Skin of body (tissue), 1 donor: ENCODE measurements at regions not wholly inside any gene's neighbourhood (a gene's known extent, or its start where the extent isn't known, plus 50 kb on each side); places are given as distances from the start of the nearest gene placed in this dataset.
"Not testable (repeated sequence)": the region's sequence is repeated elsewhere in the genome, so short reads cannot be mapped to it uniquely, and the experiment has no call there.

ENCODE experiments used
- DNase-seq: peaks from one replicate; lab custom pipeline; 2025; lab: John Stamatoyannopoulos, UW

- DNase-seq: no peak
These were observed 631.2 kb upstream of the SYNCRIP start for GRCh38 chr6:86273936-86274335.

- no peak for DNase-seq
These were observed 614.0 kb upstream of the SYNCRIP start for GRCh38 chr6:86256615-86257187.

GRCh38 chr6:86255973-86256372, 613.3 kb upstream of the SYNCRIP start:
- DNase-seq: no peak

DNA sequence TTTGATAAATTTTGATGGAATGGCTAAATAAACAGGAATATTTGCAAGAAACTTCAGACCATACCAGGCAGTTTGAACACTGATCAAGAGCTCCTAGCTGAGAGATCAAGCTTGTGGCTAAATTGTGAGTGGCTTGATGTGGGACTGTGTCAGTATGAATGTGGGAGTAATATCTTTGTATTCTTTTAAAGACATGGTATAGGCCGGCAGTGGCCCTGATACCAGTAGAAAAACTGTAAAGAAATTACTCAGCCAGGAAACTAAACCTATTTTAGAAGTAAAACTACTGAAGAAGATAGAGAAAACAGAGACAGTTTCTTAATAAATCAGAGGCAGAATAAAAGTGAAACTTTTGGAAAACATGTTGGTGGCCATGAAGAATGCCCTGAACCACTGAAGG, 608.4 kb upstream of the SYNCRIP start:
- DNase-seq: no peak

DNA sequence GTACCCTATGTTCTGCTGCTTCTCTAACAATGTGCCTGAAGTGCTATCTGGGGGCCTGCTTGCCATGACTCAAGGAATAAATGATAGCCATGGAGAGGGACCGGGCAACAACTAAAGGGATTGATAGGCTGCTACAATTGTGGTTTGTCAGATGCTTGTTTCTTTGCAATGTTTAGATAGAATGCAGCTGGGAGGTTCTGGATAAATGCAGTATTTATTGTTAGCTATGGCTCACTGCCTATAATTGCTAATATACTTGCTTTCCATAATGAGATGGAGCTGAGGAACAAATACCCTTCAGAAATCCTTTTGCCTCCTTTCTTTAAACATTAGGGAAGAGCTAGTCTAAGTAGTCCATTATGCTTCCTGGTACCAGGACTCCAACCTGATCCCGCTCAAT, 575.2 kb upstream of the SYNCRIP start:
- no peak for DNase-seq

- DNase-seq: no peak
These were observed 572.6 kb upstream of the SYNCRIP start for GRCh38 chr6:86215323-86215722.

- no peak for DNase-seq
These were observed 563.3 kb upstream of the SYNCRIP start for GRCh38 chr6:86205980-86206379.

DNA sequence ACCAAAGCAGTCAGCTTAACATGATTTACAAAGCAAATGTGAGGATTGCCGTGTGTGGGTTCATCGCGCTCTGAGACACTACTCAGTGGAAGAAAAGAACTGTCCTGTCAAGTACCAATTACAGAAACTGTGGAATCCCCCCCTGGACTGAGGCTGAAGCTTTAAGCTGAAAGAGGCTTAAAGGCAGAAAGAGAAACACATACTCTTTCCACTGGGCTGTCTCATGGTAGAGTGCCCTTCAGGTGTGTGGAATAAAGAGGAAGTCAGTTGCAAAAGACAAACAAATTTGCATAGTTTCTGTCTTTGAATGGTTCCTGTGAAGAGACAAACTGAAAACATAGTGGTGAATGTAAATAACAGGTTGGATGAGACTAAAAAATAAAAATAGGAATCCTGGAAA, 560.4 kb upstream of the SYNCRIP start:
- no peak for DNase-seq

DNA sequence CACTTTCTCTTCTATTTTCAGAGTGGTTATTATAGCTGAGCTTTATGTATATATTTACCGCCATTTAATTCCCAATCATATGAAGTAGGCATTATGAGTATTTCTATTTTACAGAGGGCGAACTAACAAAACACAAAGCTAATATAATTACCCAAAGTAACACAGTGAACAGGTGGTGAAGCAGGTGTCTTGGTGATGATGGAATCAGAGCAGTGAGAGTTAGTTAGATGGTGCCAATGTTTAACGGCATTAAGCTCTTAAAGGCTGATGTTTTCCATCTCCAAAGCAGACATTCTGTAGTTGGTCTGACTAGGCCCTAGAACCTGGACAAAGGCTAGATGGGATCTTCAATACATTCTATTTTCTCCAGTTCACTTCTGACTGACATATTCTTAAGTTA, 551.1 kb upstream of the SYNCRIP start:
- DNase-seq: no peak

GRCh38 chr6:86192123-86192522, 549.4 kb upstream of the SYNCRIP start:
- DNase-seq: no peak

- not testable (repeated sequence) for DNase-seq
These were observed 532.5 kb upstream of the SYNCRIP start for GRCh38 chr6:86175149-86175548.

GRCh38 chr6:86154852-86155251, 512.2 kb upstream of the SYNCRIP start:
- DNase-seq: no peak

- DNase-seq: no peak
These were observed 510.8 kb upstream of the SYNCRIP start for GRCh38 chr6:86153521-86153920.

- DNase-seq: no peak
These were observed 509.9 kb upstream of the SYNCRIP start for GRCh38 chr6:86152546-86152945.

DNA sequence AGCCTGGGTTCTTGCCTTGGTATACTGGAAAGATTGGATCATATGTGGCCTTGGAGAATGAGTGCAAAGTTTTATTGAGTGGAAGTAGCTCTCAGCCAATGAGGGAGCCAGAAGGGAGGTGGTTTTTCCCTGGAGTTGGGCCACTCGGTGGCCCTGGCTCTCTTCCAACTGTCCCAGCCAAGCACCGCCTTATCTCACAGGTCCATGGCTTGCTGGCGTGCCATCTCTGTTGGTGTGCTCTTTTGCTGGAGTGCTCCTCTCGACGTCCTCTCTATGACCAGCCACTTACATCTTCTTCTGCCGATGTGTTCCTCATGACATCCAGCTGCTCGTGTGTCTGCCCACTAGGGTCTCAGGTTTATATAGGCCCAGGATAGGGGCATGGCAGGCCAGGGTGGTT, 505.9 kb upstream of the SYNCRIP start:
- no peak for DNase-seq

DNA sequence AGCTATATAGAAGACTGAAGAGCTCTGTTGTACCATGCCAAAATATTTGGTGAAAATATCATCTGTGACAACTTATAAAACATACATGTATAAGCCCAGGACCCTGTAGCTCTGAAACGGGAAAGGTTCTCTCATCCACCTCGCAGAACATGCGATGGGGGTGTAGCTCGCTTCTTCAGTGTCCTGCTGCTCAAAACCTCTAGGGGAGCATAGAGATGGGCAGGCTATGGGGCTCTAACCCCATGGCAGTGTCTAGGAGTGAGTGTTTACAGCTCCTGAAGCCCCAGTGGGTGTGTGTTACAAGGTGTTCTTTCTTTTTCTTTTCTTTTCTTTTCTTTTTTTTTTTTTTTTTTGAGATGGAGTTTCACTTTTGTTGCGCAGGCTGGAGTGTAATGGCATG, 505.2 kb upstream of the SYNCRIP start:
- DNase-seq: no peak

GRCh38 chr6:86147311-86147710, 504.6 kb upstream of the SYNCRIP start:
- no peak for DNase-seq

GRCh38 chr6:86146751-86147150, 504.1 kb upstream of the SYNCRIP start:
- DNase-seq: not testable (repeated sequence)

DNA sequence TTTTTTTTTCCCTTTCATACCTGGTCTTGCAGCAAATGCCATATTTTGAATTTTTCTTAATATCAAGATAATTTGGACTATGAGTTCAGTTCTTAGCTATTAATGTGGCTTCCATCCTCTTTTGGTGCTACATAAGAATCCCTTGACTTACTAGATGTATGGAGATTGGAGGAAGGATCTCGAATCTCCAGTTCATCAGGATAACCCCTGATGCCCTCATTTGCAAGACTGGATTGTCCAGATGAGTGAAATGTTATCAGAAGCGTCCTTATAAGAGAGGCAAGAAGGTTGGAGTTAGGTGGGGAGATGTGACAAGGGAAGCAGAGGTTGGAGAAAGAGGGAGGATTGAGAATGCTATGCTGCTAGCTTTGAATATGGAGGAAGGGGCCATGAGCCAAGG, 499.6 kb upstream of the SYNCRIP start:
- no peak for DNase-seq

DNA sequence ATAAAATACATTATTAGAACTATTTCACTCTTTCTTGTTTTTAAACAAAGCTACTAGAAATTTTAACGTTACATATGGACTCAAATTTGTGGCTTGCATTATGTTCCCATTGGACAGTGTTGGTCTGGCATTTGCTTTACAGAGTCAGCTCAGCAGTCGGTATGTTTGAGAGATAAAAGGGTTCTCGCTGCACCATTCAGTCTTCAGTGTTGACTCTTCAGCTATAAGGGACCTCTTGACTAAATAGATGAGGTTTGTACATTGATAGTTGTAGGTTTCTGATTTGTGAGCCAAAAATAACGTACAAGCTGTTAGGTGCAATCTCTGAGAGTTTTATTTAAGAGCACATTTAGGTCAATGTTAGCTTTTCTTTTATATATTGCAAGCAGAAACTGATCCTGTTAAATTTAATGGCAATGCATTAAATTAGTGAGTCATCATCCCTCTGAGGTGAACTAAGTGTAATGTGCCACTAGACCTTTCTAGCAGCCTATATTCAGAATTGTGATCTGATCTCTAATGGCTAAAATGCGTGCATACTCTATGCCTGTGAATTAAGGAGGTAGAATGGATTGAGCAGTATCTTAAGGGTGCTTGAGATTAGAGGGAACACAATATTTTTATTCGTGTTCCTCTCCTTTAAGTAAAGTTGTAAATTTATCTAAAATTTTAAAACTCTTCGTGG, 485.6 kb upstream of the SYNCRIP start:
- no peak for DNase-seq

DNA sequence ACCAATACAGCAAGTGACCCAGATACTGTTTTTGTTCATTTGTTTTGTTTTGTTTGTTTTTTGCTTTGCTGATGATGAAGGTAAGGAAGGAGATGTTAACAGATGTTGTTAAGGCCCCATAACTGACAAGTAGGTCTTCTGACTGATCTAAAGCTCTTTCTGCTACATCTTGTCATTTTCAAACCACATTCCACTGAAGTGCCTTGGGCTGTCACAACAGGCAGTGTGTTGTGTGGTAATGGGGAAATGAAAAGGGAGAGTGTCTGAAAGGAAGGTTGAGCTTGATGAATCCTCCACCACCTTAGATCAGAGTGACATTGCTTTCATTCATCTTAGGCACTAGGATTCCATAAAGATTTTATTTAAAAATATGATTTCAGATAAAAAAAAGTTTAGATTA, 479.4 kb upstream of the SYNCRIP start:
- no peak for DNase-seq

- DNase-seq: no peak
These were observed 475.6 kb upstream of the SYNCRIP start for GRCh38 chr6:86118271-86118670.

DNA sequence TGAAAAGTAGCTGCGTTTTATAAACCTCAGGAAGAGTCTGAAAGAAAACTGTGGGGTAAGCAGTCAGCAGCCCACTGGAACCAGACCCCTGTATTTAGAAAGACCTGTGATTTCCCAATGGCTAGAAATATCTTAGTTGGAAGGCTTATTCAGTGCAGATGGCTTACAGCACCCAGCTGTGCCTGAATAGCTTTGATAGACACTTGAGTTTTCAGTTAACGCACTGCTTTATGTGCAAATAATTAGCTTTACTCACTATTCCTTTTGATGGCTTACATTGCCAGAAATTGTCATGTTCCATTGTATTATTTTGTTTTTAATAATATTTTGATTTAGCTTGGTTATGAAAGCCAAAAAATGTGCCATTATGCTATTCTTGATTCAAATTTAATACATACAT, 465.3 kb upstream of the SYNCRIP start:
- DNase-seq: no peak

- no peak for DNase-seq
These were observed 445.3 kb upstream of the SYNCRIP start for GRCh38 chr6:86087954-86088353.
